ENCODE measurements at regions not wholly inside any gene's neighbourhood (a gene's known extent, or its start where the extent isn't known, plus 50 kb on each side); places are given as distances from the start of the nearest gene placed in this dataset.
"Not testable (repeated sequence)": the region's sequence is repeated elsewhere in the genome, so short reads cannot be mapped to it uniquely, and the experiment has no call there.

DNA sequence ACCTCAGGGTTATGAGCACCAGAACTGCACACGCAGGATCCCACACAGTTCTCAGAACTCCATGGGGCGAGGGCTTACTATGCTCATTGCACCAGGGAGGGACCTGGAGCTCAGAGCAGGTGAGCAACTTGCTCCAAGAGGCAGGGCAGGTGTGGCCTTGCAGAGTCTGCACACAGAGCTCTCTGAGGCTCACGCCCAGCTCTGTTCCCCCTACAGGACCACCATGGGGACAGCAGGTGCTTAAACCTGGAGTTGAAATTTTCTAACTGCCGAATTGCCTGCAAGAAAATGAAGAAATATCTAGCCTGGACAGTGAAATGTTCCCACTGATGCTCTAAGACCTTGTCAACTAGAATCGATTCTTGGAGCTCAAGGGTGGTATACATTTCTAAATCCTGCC is 49.9 kb upstream of the MSMB start:
- not testable (repeated sequence) for DNase-seq (ENCODE audit: low read depth in 2 of 2)

DNA sequence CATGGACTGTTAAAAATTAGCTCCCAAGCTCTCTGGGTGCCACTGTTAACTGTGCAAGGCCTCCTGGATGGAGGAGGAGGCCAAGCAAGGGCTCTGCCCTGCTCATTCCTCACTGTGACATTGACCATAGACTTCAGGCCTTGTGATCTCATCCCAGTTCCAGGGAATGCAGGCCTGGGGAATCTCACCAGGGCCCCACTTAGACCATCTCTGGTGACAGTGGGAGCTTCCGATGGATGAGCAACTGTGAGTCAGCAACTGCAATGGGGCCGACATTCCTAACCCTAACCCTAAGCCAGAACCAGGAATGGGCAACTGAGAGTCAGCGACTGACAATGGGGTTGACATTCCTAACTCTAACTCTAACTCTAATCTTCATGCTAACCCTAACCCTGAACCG is 50.4 kb upstream of the MSMB start:
- no peak for DNase-seq (ENCODE audit: low read depth in 2 of 2)

DNA sequence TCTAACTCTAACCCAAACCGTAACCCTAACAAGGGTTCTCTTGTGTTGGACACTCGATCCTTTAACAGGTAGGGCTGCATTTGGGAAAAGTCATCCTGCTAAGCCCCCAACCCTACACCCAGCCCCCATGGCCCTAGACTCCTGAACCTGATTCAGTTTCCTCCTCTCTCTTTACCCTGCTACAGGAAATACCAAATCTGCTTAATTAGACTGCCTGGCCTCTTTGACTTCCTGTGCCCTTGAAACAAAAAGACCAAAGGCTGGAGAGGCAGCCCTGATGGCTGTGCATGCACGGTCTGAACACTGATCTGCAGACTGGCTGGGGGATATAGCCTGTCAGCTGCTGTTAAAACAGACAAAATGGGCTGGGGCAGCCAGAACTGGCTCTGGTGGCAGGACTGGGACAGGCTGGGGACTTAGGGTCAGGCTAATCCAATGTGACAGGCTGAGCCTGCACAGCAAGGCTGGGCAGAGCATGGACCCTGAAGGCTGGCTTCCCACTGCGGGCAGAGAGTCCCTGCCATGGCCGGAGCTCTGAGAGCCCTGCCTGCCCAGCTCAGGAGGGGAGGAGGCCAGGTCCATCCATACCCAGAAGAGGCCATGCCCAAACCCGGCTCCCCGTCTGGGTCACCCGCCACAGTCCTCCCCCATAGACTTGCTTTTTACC is 51.0 kb upstream of the MSMB start:
- no peak for DNase-seq (ENCODE audit: low read depth in 2 of 2)

DNA sequence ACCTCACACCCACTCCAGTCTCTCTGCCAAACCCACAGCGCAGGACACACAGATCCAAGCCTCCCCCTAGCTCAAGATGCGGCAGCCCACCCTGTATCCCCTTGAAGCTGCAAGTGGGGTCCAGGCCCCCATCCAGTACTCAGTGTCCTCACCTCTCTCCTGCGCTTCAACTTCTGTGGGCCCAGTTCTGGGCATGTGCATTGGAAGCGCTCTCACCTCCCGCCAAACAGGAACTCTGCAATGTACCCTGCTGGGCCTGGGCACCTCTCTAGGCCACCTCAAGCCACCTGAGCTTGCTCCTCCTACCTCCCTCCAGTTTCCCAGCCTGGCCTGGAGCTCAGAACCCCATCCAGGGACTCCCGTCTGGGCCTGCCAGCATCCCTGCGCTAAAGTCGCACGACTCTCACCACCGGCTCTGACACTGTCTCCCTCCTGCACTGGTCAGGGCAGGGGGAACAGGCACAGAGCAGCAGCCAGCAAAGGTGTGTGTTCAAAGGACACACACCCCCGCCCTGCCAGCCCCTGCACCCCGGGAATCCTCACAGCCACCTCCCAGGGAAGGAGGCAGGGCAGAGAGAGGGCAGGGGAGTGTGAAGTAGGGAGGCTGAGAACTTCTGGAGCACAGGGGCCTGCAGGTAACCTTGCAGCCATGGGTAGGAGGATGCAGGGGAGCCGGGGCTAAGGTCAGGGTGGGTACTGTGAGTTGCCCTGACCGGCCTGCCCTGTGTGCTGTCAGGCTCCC is 51.7 kb upstream of the MSMB start:
- no peak for DNase-seq (ENCODE audit: low read depth in 2 of 2)

DNA sequence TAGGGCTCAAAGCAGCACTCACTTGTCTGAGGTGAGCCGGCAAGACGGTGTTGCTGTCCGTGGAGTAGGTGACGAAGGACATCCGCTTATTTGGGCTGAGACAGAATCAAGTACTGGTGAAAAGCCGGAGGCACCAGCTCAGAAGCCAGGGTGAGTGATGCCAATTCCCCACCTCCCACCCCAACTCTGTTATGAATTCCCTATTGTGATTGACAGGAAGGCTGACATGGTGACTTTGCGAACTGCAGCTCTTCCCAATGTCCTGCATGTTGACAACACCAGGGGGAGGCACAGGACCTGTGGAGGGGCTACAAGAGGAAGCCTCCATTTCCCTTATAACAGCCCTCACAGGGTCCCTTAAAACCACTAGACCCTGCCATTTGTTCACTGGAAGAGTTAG is 52.3 kb upstream of the MSMB start:
- DNase-seq (ENCODE audit: low read depth in 2 of 2), result no peak

DNA sequence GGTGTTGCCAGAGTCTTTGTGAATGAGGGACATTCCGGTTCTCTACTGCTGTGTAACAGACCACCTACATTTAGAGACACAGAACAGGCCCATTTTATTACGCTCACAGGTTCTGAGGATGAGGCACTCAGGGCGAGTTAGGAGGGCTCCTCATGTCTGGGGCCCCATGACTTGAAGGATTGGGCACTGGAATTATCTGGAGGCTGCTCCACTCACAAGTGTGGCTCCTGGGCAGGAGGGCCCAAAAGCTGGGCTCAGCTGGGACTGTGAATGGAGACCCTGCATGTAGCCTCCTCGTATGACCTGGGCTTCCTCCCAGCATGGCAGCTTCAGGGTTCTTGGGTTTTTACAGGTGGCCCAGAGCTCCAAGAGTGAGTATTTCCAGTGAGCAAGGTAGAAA is 52.9 kb upstream of the MSMB start:
- DNase-seq (ENCODE audit: low read depth in 2 of 2), result not testable (repeated sequence)

DNA sequence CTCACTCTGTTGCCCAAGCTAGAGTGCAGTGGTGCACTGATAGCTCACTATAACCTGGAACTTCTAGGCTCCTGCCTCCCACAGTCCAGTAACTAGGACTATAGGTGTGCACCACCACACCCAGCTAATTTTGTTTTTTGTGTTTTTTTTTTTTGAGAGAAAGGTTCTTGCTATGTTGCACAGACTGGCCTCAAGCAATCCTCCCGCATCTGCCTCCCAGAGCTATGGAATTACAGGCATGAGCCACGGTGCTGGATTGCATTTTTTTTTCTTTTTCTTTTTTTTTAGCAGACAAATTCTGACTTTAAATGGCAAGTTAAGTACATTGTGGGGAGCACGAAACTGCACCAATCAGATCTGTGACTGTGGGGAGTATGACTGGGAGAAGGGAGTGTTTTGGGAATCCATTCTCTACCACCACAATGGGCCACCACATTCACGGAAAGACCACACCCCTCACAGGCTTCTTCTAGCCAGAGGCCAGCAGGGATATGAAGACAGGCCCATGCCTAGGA is 58.1 kb upstream of the MSMB start:
- DNase-seq (ENCODE audit: low read depth in 2 of 2), result no peak

DNA sequence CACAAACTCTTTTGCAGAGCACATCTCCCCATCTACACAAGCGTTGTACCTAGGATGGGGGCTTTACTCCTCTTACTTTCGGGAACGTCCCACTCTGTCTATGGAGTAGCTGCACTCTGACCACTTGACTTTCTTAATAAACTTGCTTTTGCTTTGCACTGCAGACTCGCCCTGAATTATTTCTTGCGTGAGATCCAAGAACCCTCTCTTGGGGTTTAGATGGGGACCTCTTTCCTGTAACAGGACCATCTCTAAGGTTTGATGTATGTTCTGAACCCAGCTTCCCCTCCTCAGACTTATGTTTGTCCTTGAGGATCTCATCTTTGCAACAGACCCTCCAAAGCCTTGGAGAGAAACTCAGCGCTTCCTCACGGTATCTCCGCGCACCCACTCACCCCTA is 59.3 kb upstream of the MSMB start:
- not testable (repeated sequence) for DNase-seq (ENCODE audit: low read depth in 2 of 2)

DNA sequence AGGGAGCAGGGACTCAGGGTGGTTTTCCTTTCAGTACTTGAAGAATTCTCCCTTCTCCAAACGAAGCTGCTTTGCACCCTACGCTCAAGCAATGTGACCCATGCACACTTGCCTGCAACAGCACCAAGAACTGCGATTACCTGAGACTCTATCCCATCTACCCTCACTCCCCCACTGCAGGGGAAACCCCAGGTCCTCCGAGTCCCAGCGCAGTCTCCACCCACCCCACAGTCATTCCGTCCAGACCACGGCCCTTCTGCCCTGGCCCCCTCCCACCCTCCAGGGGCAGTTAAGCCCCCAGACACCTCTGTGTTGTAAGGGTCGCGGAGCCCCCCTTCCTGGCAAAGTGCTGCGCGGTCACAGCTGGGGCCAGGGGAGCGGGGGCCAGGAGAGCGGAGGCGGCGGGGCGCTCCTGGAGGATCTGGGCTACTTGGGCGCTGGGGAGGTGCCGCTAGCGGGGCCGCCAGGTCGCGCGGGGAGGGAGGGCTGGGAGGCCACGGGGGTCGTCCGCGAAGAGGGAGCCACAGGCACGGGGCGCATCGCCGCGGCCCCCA is 59.9 kb upstream of the MSMB start:
- not testable (repeated sequence) for DNase-seq (ENCODE audit: low read depth in 2 of 2)

DNA sequence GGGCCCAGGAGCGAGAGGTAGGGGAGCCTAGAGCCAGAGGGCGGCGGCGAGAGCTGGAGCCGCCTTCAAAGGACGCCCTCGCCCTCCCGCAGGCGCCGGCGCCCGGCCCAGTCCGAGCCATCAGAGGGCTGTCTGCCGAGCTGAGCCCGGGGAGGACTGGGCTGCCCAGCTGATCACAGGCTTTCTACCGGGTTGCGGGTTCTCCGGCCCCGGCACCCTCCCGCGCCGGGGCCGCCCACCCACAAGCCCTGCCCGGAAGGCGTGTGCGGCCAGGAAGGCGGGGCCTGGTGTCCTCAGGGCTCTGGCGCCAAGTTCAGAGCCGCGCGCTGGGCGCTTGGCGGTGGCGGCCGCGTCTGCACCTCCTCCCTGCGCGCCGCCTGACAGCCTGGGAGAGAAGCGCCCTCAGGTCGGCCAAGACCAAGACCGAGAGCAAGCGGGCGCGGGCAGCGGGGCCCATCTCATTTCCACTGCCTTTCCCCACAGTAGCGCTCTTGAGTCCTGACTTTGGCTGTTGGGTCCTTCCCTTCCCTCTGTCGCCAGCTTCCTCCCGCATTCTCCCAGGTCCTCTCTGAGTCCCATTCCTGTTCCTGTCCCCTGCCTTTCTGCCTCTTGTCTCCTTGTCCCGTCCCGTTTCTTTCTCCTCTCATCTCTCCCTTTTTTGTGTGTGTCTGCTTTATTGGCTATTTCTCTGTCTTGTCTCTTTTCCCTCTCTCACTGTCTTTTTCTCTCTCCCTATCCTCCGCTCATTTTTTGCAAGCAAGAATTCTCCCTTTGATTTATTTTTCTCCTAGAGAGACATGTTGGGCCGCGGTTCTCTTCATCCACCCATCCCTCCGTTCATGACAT is 60.6 kb upstream of the MSMB start:
- peak in 1 of 2 experiments; percentile 2 for DNase-seq (ENCODE audit: low read depth in 2 of 2)

DNA sequence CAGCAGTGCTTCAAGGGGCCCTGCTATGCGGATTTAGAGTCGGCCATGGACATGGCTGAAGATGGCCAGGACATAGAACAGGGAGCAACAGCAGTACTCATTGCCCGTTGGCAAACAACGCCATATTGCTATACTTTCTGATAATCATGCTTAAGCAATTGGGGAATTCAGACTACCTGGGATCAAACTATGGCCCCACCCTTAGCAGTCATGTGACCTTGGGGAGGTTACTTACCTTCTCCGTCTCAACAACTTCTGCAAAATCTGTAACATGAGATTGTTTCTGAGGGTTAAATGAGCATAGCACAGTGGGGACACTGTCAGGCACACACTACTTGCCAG is 62.1 kb upstream of the MSMB start:
- DNase-seq (ENCODE audit: low read depth in 2 of 2), result not testable (repeated sequence)

DNA sequence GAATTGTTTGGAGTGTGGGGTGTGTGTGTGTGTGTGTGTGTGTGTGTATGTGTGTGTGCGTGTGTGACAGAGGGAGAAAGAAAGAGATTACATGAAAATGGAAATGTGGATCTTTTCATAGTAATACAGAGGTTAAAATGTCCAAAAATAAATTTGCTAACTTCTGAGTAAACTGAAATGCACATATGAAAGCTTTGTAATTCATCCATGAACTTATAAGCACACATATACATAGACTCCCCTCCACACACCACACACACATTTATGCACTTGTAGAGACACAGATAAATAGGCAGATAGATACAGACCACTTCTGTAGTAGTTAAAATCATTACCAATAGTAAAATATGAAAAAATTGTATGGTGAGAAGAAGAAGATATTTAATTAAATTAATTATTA is 108.2 kb upstream of the MSMB start:
- DNase-seq (ENCODE audit: low read depth in 2 of 2), result not testable (repeated sequence)

DNA sequence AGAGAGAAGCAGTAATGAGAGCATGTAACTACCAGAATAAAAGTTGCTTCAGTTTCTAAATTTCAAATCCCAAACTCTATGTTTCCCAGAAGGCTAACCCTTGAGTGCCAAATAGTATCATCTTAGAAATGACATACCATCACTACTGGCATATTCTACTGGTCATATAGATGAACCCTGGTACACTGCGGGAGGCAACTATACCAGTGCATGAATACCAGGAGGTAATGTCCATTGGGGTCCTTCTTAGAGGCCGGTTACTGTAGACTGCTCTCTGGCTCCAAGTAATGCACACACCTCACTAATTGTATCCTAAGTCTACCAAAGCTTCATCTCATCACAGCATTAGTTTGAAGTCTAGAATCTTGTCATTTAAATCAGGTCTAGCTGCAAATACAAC is 108.6 kb upstream of the MSMB start:
- not testable (repeated sequence) for DNase-seq (ENCODE audit: low read depth in 2 of 2)

DNA sequence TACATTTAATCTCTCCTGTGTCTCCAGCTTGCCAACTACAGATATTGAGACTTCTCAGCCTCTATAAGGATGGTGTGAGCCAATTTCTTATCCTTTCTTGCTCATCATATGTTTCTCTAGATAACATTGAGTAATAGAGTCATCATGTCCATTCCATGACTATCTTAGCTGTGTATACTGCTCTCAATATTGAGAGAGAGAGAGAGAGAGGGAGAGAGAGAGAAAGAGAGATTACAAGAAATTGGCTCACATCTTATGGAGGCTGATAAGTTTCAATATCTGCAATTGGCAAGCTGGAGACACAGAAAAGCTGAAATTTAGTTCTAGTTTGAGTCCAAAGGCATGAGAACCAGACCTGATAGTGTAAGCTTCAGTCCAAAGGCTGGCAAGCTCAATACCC is 110.8 kb upstream of the MSMB start:
- DNase-seq (ENCODE audit: low read depth in 2 of 2), result not testable (repeated sequence)

DNA sequence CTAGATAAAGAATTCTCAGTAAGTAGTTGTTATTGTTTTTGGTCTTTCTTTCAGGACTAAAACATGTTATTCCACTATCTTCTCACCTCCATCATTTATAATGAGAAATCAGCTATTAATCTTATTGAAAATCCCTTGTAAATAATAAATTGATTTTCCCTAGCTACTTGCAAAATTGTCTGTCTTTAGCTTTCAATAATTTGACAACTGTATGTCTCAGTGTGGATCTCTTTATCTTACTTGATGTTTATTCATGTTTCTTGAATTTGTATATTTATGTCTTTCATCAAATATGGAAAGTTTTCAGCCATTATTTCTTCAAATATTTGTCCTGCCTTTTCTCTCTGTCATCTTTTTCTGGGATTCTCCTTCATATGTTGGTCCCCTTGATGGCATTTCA is 117.1 kb upstream of the ANTXRL start:
- DNase-seq (ENCODE audit: low read depth in 2 of 2), result no peak

DNA sequence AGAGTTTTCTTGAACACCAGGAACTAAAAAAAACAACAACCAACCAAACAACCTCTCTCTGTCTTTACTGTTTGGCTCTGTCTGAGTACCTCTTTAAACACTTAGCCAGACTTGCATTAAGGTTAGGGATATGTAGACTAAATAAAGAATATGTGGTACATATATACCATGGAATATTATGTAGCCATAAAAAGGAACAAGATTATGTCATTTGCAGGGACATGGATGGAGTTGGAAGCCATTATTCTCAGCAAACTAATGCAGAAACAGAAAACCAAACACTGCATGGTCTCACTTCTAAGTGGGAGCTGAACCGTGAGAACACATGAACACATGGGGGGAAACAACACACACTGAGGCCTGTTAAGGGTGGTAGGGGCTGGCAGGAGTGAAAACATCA is 116.0 kb upstream of the ANTXRL start:
- no peak for DNase-seq (ENCODE audit: low read depth in 2 of 2)

DNA sequence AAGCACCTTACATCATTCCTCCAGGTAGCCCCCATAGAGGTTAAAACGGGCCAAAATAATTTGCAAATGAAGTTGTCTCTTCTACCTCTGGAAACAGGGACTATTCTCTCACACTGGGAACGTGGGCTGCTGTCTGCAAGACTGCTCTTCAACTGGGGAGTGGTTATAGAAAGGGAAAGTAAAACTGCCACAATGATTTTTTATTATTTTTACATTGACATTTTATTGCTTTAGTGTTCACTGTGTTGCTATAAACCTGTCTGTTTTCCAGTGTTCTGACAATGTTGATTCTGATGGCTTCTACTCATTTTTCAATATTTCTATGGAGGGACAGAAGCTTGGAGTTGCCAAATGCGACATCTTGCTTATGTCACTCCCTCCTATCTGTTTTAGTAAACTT is 115.1 kb upstream of the ANTXRL start:
- no peak for DNase-seq (ENCODE audit: low read depth in 2 of 2)

DNA sequence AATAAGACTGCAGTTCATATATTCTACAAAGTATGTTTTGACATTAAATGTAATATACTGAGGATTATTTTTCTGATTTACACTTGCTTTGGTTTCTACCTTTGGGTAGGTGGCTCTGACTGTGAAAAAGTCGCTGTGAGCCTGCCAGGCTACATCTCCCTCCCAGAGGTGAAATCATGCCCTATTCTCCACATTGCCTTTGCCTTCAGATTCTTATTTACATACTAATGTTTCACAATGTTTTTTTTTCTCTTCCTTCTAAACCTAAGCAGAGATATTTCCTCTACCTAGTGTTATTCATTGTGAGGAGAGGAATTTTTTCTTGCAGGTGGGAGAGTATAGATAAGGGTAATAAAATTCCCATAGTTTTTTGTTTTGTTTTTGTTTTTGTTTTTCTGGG is 111.5 kb upstream of the ANTXRL start:
- no peak for DNase-seq (ENCODE audit: low read depth in 2 of 2)

DNA sequence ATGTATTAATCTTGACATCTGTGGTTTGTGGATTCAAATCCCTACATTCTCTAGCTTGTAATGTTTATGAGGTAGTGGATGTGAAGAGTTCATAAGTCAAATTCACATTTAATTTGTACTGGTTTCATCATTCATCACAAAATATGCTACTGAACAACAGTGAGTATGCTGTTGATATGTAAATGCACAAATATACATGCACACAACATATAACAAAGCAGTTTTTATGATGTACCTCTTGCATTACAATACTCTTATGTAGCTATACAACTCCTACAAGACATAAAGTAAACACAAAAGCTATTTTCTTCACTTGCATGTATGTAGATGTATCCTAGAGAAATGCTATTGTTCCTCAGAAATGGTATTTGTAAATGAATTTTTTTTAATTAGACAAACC is 111.0 kb upstream of the ANTXRL start:
- no peak for DNase-seq (ENCODE audit: low read depth in 2 of 2)

DNA sequence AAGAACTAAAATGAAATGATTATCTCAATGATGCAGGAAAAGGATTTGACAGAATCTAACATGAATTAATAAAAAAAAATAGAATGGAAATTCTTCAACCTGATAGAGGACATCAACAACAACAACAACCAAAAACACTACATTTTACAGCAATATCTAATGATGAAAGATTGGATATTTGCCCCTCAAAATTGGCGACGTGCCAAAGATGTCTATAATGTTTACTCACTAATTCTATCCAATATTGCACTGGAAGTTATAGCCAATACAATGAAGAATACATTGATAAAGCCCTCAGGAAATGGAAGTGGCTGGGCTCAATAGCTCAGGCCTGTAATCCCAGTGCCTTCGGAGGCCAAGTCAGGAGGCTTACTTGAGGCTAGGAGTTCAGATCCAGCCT is 99.4 kb upstream of the ANTXRL start:
- DNase-seq (ENCODE audit: low read depth in 2 of 2), result not testable (repeated sequence)

DNA sequence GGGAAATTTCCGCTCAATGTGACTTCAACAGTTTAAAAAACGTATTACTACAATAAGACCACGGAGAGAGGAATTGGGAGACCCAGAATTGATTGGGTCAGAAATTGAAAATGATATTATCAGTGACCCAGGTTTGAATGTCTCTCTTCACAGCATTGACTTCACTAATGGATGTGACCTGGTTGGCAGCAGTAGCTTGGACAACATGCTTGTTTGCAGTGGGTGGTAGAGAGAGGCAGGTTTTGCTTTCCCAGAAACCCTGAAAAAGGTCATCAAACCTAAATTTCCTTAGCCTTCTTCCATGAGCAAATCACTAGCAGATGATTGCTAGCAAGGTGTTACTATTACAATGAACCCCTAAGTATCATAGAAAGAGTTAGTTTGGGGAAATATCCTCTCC is 89.7 kb upstream of the ANTXRL start:
- no peak for DNase-seq (ENCODE audit: low read depth in 2 of 2)

DNA sequence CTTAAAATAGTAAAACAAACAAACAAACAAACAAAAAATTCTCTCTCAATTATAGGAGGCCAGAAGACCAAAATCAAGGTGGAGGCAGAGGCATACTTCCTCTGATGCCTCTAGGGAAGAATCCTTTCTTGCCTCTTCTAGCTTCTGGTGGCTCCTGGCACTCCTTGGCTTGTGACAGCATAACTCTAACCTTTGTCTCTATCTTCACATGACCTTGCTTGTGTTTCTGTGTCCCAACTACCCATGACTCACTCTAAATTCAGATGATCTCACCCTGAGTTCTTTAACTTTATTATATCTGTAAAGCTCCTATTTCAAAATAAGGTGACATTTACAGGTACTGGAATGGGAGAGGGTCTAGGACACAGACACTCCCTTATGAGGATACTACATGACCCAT is 88.3 kb upstream of the ANTXRL start:
- no peak for DNase-seq (ENCODE audit: low read depth in 2 of 2)
